Smooth muscle cell (in vitro differentiated cells): ENCODE measurements at regions not wholly inside any gene's neighbourhood (a gene's known extent, or its start where the extent isn't known, plus 50 kb on each side); places are given as distances from the start of the nearest gene placed in this dataset.
"Not testable (repeated sequence)": the region's sequence is repeated elsewhere in the genome, so short reads cannot be mapped to it uniquely, and the experiment has no call there.

Source experiments
- DNase-seq: peaks from one replicate; lab custom pipeline; 2025; ENCODE audit not compliant: unreplicated experiment; lab: John Stamatoyannopoulos, UW
- H2AFZ ChIP-seq: fragments of 200-600 bp; sonication (generic); 2 replicates; pipeline ENCODE4 v1.6.0; 2016; ENCODE audit warnings: antibody characterized with exemption, low read depth, mild to moderate bottlenecking
- H3F3A ChIP-seq: fragments of 200-600 bp; sonication (generic); 2 replicates; pipeline ENCODE4 v1.6.0; 2017; ENCODE audit warnings: antibody characterized with exemption, low read depth
- H3K27ac ChIP-seq: fragments of 200-600 bp; sonication (generic); 2 replicates; pipeline ENCODE4 v1.5.1; 2016; ENCODE audit warnings: low read depth, mild to moderate bottlenecking
- H3K27me3 ChIP-seq: fragments of 200-600 bp; sonication (generic); 2 replicates; pipeline ENCODE4 v1.6.1; 2016; ENCODE audit warnings: low read depth, mild to moderate bottlenecking
- H3K36me3 ChIP-seq: fragments of 200-600 bp; sonication (generic); 2 replicates; pipeline ENCODE4 v1.5.1; 2016; ENCODE audit warnings: low read depth
- H3K4me1 ChIP-seq: fragments of 200-600 bp; sonication (generic); 2 replicates; pipeline ENCODE4 v1.5.1; 2016; ENCODE audit warnings: low read depth
- H3K4me2 ChIP-seq: fragments of 200-600 bp; sonication (generic); 2 replicates; pipeline ENCODE4 v1.6.0; 2016; ENCODE audit warnings: mild to moderate bottlenecking
- H3K4me3 ChIP-seq: fragments of 200-600 bp; sonication (generic); 2 replicates; pipeline ENCODE4 v1.5.1; 2016; ENCODE audit warnings: mild to moderate bottlenecking
- H3K79me2 ChIP-seq: fragments of 200-600 bp; sonication (generic); 2 replicates; pipeline ENCODE4 v1.6.0; 2016; ENCODE audit warnings: low read depth, mild to moderate bottlenecking
- H3K9ac ChIP-seq: fragments of 200-600 bp; sonication (generic); 2 replicates; pipeline ENCODE4 v1.6.0; 2016; ENCODE audit warnings: low read depth
- H3K9me3 ChIP-seq: fragments of 200-600 bp; sonication (generic); replicated peaks from 2 replicates; pipeline ENCODE4 v1.5.1; 2016; ENCODE audit warnings: low read depth
- H4K20me1 ChIP-seq: fragments of 200-600 bp; sonication (generic); 2 replicates; pipeline ENCODE4 v1.6.0; 2016; ENCODE audit warnings: low read depth
- WGBS: methylation state at CpG from one replicate; pipeline ENCODE4 v1.1.7; 2016; ENCODE audit warnings: low lambda C conversion rate; 5-methylcytosine and 5-hydroxymethylcytosine counted together
- TF ChIP-seq, protein P1 (sequence below): fragments of 200-600 bp; sonication (generic); IDR thresholded peaks from 2 replicates; pipeline ENCODE4 v1.5.1; 2017; ENCODE audit warnings: borderline replicate concordance, mild to moderate bottlenecking, antibody characterized with exemption; ENCODE audit not compliant: insufficient read depth, poor library complexity, severe bottlenecking

DNA sequence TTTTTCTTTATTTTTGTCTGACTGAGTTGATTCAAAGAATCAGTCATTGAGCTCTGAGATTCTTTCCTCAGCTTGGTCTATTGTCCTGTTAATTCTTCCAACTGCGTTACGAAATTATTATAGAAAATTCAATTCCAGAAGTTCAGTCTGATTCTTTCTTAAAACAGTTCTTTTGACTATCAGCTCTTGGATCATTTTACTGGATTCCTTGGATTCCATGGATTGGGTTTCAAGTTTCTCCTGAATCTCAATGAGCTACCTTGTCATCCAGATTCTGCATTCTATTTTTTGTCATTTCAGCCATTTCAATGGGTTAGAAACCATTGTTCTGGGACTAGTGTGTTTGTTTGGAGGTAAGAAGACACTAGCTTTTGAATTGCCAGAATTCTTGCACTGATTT, 169.3 kb downstream of the PCDH20 start:
- Histone ChIP-seq H3K79me2 (no peaks in the 10 kb centered on the region), H3K36me3 (no peaks in the 10 kb centered on the region), H3K27me3 (no peaks in the 10 kb centered on the region), H4K20me1 (no peaks in the 10 kb centered on the region), H3K4me3 (no peak overlapping the region), H3K4me1 (no peaks in the 10 kb centered on the region), H2AFZ (no peak overlapping the region), H3K27ac (no peak overlapping the region), H3F3A (no peaks in the 10 kb centered on the region), H3K9me3 (no peaks in the 10 kb centered on the region), H3K4me2 (no peak overlapping the region), H3K9ac (no peak overlapping the region)
- 90% methylated on average over 2 of the region's 2 CpGs for WGBS
- DNase-seq: no peak
- TF ChIP-seq, protein P1, sequence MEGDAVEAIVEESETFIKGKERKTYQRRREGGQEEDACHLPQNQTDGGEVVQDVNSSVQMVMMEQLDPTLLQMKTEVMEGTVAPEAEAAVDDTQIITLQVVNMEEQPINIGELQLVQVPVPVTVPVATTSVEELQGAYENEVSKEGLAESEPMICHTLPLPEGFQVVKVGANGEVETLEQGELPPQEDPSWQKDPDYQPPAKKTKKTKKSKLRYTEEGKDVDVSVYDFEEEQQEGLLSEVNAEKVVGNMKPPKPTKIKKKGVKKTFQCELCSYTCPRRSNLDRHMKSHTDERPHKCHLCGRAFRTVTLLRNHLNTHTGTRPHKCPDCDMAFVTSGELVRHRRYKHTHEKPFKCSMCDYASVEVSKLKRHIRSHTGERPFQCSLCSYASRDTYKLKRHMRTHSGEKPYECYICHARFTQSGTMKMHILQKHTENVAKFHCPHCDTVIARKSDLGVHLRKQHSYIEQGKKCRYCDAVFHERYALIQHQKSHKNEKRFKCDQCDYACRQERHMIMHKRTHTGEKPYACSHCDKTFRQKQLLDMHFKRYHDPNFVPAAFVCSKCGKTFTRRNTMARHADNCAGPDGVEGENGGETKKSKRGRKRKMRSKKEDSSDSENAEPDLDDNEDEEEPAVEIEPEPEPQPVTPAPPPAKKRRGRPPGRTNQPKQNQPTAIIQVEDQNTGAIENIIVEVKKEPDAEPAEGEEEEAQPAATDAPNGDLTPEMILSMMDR: no peak

DNA sequence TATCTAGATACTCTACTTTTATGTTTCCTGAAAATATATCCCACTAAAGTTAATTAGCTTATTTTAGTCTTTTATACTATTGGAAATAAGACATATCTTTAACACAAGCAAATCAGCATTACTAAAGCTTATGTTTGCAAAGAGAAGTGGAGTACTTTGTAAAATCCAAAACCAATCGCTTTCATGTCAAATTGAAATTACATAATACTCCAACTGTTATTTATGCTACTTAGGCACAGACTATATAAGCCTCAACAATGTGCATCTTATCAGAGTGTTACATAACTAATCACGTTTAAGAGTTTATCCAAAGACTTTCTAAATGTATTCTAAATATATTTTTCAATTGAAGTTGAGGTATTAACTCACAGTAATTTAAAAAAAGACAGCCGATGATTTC, 200.0 kb downstream of the PCDH20 start:
- no peaks in the 10 kb centered on the region for H3F3A ChIP-seq
- no peak overlapping the region for H3K4me3 ChIP-seq
- no peak overlapping the region for H3K27ac ChIP-seq
- peaks cover 8% of the 10 kb centered on the region for H3K27me3 ChIP-seq
- WGBS: 74% methylated on average over 3 of the region's 3 CpGs
- no peak overlapping the region for H3K4me2 ChIP-seq
- no peak overlapping the region for H3K9ac ChIP-seq
- no peaks in the 10 kb centered on the region for H3K79me2 ChIP-seq
- H3K36me3 ChIP-seq: no peaks in the 10 kb centered on the region
- TF ChIP-seq, protein P1: no peak
- no peak overlapping the region for H2AFZ ChIP-seq
- H3K9me3 ChIP-seq: no peaks in the 10 kb centered on the region
- no peaks in the 10 kb centered on the region for H4K20me1 ChIP-seq
- no peak for DNase-seq
- H3K4me1 ChIP-seq: no peaks in the 10 kb centered on the region

DNA sequence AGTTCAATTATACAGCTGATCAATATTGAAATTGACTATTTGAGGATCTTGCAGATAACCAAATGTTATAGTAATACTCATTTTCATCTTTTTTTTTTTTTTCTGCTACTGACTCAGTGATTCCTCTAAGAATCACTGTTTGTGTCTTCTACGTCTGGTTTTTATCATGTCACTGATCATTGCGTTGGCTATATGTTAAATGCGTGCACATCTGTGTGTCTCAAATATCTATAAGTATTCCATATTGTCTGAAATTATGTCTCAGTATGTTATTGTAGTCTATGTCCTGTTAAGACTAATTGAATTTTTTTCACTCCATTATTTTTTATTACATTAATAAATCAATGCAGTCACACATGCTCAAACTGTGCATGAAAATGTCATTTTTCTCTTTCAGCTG, 200.5 kb downstream of the PCDH20 start:
- Histone ChIP-seq H4K20me1 (no peaks in the 10 kb centered on the region), H3K4me1 (no peaks in the 10 kb centered on the region), H3K27ac (no peak overlapping the region), H3K27me3 (peaks cover 8% of the 10 kb centered on the region), H3K4me2 (no peak overlapping the region), H2AFZ (no peak overlapping the region), H3K9ac (no peak overlapping the region), H3K4me3 (no peak overlapping the region), H3K79me2 (no peaks in the 10 kb centered on the region), H3F3A (no peaks in the 10 kb centered on the region), H3K36me3 (no peaks in the 10 kb centered on the region), H3K9me3 (no peaks in the 10 kb centered on the region)
- 40% methylated on average over 3 of the region's 3 CpGs for WGBS
- TF ChIP-seq, protein P1: no peak
- no peak for DNase-seq

DNA sequence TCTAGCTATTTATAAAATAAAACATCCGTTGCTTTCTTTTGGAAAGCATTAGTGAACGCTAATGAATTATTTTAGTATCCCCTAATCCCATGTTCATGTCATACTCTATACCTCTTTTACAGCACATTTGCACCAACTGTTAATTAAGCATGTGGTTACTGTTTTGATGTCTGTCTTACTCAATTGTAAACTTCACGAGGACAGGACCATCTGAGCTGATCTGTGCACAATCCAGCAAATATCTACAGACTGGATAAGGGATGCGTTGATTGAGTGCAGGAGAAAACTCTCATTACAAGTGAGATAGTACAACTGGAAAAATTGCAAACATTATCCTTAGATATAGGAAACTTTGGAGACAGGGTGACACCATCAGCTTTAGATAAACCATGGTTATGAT, 201.1 kb downstream of the PCDH20 start:
- no peak overlapping the region for H3K4me3 ChIP-seq
- TF ChIP-seq, protein P1: no peak
- WGBS: 27% methylated on average over 4 of the region's 4 CpGs

DNA sequence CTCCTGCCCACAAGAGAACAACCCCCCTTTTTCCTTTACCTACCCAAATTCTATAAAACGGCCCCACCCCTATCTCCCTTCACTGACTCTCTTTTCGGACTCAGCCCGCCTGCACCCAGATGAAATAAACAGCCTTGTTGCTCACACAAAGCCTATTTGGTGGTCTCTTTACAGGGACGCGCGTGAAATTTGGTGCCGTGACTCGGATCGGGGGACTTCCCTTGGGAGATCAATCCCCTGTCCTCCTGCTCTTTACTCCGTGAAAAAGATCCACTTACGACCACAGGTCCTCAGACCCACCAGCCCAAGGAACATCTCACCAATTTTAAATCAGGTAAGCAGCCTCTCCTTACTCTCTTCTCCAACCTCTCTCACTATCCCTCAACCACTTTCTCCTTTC, 209.8 kb downstream of the PCDH20 start:
- not testable (repeated sequence) for H3K4me1 ChIP-seq, DNase-seq, H3F3A ChIP-seq, H3K36me3 ChIP-seq, H4K20me1 ChIP-seq, H2AFZ ChIP-seq, H3K4me3 ChIP-seq, H3K9me3 ChIP-seq, H3K79me2 ChIP-seq, H3K4me2 ChIP-seq, H3K27me3 ChIP-seq, H3K27ac ChIP-seq, H3K9ac ChIP-seq
- WGBS: 57% methylated on average over 11 of the region's 11 CpGs

More for the DNA sequence above, 201.1 kb downstream of the PCDH20 start:
- H3K27ac ChIP-seq: no peak overlapping the region
- H3K79me2 ChIP-seq: no peaks in the 10 kb centered on the region
- H3K36me3 ChIP-seq: no peaks in the 10 kb centered on the region
- H3K4me2 ChIP-seq: no peak overlapping the region
- H3K9me3 ChIP-seq: no peaks in the 10 kb centered on the region
- H3F3A ChIP-seq: no peaks in the 10 kb centered on the region
- H3K4me1 ChIP-seq: no peaks in the 10 kb centered on the region
- no peak overlapping the region for H2AFZ ChIP-seq
- H3K9ac ChIP-seq: no peak overlapping the region
- no peak for DNase-seq
- H4K20me1 ChIP-seq: no peaks in the 10 kb centered on the region
- peaks cover 7% of the 10 kb centered on the region for H3K27me3 ChIP-seq
